GM19372 (cell line): ENCODE measurements at regions not wholly inside any gene's neighbourhood (a gene's known extent, or its start where the extent isn't known, plus 50 kb on each side); places are given as distances from the start of the nearest gene placed in this dataset.
"Not testable (repeated sequence)": the region's sequence is repeated elsewhere in the genome, so short reads cannot be mapped to it uniquely, and the experiment has no call there.

Experiments
- ATAC-seq: cut with Tn5 transposase; IDR thresholded peaks from one replicate; pipeline ENCODE4 v1.9.1; 2021; ENCODE audit warnings: mild to moderate bottlenecking, low read depth, moderate library complexity; ENCODE audit not compliant: unreplicated experiment

- ATAC-seq: no peak
These were observed 66.1 kb downstream of the RBMX2 start for GRCh38 chrX:130467936-130468335.

- ATAC-seq: no peak
These were observed 66.7 kb downstream of the RBMX2 start for GRCh38 chrX:130468395-130468923.

GRCh38 chrX:130482871-130483270 is 81.1 kb downstream of the RBMX2 start:
- ATAC-seq: no peak

- no peak for ATAC-seq
These were observed 84.1 kb downstream of the RBMX2 start for GRCh38 chrX:130485870-130486269.

- not testable (repeated sequence) for ATAC-seq
These were observed 93.7 kb downstream of the RBMX2 start for GRCh38 chrX:130495502-130495901.

- ATAC-seq: no peak
These were observed 95.7 kb downstream of the RBMX2 start for GRCh38 chrX:130497531-130497930.

GRCh38 chrX:130498653-130499274 is 97.0 kb downstream of the RBMX2 start:
- ATAC-seq: no peak

- no peak for ATAC-seq
These were observed 100.3 kb downstream of the RBMX2 start for GRCh38 chrX:130502016-130502570.

- ATAC-seq: no peak
These were observed 102.2 kb downstream of the RBMX2 start for GRCh38 chrX:130504019-130504418.

- ATAC-seq: no peak
These were observed 105.2 kb downstream of the RBMX2 start for GRCh38 chrX:130507015-130507414.

GRCh38 chrX:130512534-130512933 is 110.7 kb downstream of the RBMX2 start:
- not testable (repeated sequence) for ATAC-seq

GRCh38 chrX:130516123-130516522 is 114.3 kb downstream of the RBMX2 start:
- ATAC-seq: no peak

- ATAC-seq: no peak
These were observed 121.9 kb downstream of the RBMX2 start for GRCh38 chrX:130523460-130524394.

- ATAC-seq: no peak
These were observed 122.8 kb downstream of the RBMX2 start for GRCh38 chrX:130524476-130525194.

GRCh38 chrX:130529531-130529930 is 127.7 kb downstream of the RBMX2 start:
- no peak for ATAC-seq

GRCh38 chrX:130531066-130531465 is 129.3 kb downstream of the RBMX2 start:
- ATAC-seq: no peak

GRCh38 chrX:130539721-130540321 is 138.0 kb downstream of the RBMX2 start:
- ATAC-seq: peak; percentile 61

- no peak for ATAC-seq
These were observed 142.0 kb downstream of the RBMX2 start for GRCh38 chrX:130543603-130544325.

- ATAC-seq: no peak
These were observed 144.0 kb downstream of the RBMX2 start for GRCh38 chrX:130545796-130546195.
